Right hindlimb (tissue), 1 donor: ENCODE measurements at regions not wholly inside any gene's neighbourhood (a gene's known extent, or its start where the extent isn't known, plus 50 kb on each side); places are given as distances from the start of the nearest gene placed in this dataset.
"Not testable (repeated sequence)": the region's sequence is repeated elsewhere in the genome, so short reads cannot be mapped to it uniquely, and the experiment has no call there.

Experiments
- DNase-seq: peaks from one replicate; pipeline ENCODE4 v3.0.0-alpha.2; 2018

DNA sequence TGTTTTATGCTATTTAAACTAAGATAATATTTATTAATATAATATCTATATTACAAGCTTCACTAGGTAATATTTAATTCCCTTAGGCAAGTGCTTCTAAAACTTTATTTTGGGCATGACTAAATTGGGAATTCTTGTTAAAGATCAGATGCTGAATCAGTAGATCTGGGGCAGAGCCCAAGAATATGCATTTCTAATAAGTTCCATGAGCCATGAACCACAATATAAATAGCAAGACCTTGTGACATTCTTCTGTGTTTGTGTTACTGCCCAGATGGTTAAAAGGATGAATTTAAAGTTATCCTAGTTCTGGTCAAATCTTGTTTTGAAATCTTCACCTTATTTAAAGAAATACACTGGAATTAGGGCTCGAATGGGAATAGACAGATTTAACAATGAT, 258.4 kb upstream of the CACNA2D1 start:
- no peak for DNase-seq

DNA sequence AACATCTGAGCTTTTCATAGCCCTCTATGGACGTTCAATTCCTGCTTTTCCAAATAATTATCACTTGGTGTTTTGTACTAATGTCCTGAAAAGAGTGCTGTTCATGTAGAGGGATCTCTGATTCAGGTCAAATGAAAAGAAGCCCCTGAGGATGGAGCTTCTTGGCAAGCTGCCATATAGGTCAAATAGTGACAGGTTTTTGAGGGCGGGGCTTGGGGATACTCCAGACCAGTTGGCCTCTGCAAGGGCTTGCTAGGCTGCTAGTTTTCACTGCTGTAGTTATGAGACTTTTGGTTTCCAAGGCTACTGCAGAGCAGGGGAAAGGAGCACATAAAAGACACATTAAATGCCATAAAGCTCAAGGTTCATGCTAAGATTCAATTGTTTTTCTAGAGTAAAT, 257.2 kb upstream of the CACNA2D1 start:
- DNase-seq: peak; percentile 24

DNA sequence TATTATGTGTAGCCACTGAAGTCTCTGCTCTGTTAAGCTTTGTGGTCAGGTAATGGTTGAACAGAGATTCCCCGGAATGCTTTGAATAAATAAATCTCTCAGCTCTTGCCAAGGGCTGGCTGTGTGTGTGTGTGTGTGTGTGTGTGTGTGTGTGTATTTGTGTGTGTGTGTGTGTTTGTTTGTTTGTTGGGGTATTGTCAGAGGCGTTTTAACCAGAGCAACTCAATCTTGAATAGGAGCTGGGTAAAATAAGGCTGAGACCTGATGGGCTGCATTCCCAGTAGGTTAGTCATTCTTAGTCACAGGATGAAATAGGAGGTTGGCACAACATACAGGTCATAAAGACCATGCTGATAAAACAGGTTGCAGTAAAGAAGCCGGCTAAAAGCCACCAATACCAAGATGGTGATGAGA, 256.2 kb upstream of the CACNA2D1 start:
- no peak for DNase-seq

DNA sequence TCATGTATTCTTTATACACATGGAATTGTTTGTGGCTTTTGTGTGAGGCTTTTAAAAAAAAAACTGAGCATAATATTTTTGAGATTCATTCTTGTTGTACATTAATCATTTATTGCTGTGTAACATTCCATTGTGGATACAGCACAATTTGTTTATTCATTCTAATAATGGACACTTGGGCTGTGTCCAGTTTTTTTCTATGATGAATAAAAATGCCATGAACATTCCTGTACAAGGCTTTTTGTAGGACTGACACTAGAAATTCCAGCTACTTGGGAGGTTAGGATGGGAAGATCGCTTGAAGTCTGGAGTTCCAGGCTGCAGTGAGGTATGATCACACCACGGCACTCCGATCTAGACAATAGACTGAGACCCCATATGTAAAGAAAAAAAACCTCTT, 254.3 kb upstream of the CACNA2D1 start:
- no peak for DNase-seq

DNA sequence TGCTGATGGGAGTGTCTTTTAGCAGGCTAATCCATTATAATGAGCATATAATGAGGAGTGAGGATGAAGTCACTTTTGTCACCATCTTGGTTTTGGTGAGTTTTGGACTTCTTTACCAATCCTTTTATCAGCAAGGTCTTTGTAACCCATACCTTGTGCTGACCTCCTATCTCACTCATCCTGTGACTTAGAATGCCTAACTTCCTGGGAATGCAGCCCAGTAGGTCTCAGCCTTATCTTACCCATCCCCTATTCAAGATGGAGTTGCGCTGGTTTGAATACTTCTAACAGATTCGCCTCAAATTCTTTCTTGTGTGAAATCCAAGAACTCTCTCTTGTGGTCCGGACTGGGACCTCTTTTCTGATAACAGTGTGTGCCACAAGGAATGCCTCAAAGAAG, 253.1 kb upstream of the CACNA2D1 start:
- DNase-seq: no peak

DNA sequence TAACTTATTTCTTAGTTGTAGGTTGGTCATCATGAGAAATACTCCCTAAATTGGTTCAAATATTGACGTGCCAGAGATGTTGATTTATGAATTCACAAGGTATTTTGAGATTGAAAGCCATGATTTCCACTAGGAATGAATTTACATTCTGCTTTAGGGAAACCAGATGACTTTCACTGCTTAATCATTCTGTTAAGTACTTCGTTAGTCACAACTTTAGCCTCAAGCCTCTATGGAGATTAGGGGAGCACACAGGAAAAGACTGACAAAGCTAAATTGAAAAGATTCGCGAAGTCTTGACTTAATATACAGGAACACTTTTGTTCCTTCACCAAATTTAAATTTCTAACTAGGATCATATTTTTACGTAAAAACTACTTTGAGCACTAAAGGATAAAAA, 250.4 kb upstream of the CACNA2D1 start:
- no peak for DNase-seq

DNA sequence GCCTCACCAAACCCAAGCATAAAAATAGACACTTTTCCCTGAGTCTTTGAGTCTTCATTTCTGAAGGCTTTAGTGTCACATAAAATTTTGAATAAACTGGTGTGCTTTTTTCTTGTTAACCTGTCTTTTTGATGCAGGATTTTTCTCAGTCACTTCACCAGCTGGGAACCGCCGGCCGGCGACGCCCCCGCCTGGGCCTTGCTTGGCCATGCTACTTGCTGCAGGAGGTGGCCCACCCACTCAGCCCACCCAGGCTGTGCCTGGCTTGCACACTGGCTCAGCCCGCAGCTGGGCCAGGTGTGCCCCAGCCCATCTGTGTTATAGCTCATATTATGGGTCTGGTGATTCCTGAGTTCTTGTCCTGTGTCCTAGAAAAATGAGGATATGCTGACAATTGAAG, 247.4 kb upstream of the CACNA2D1 start:
- DNase-seq: no peak

DNA sequence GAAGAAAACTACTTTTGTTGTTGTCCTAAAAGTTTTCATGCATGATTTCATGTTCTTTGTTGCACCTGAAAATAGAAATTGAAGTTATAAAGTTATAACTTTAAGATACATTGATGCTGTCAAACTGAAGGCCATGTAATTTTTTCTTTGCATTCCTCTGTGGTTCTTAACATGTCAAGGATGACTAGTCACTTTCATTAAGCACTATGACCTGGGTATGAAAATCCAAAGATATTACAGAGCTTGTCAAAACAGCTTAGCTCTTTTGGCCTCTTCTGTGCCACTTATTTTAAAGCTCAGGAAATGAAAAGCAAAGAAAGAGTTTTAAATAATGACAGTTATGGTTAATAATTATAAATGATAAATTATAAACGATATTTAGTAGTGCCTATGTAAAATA, 241.6 kb upstream of the CACNA2D1 start:
- no peak for DNase-seq

DNA sequence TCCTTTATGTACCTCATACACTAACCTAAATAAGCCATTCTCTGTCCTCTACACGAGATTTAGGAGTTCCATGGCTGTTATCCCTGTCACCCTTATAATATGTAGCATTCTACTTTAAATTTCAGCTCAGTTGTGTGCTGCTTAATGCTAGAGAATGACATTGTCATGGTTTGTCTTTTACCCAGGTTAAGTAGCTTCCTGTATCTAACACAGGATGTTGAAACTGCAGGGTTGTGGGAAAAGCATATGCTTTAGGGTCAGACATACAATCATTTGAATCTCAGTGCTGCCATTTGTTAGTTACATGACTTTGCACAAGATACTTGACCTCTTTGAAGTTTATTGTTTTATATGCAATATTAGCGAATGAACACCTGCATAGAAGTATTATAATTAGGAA, 235.1 kb upstream of the CACNA2D1 start:
- no peak for DNase-seq

DNA sequence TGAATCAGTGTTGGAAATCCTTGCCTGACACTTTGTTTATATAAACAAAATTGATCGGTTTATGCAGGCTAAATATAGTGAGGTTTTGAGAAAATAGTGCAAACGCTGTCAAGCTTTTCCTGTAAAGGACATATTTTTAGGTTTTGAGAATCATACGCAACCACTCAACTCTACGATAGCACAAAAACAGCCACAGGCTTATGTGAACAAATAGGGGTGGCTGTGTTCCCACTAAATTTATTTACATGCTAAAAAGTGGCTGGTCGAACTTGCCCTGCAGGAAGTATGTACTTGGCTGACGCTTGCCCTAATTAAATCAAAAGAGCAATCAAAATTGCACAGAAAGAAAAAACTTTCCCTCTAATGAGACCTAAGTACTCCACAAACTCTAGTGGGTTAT, 234.7 kb upstream of the CACNA2D1 start:
- no peak for DNase-seq

DNA sequence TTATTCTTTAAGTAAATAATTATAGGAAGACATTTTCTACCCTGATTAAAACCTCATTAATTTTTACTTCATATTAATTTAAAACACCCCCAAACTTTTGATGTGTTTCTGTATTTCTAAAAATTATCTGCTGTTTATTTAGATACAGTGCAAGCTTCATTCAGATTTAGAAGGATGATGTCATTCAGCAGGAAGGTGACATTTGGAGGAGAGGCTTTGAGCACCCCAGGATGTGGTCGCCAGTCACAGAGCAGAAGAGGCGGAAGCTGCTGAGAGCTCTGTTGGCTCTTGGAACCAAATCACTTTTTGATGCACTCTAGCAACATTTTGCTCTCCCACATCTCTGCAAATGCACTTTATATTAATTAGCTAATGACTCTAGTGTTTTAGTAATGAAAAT, 233.9 kb upstream of the CACNA2D1 start:
- no peak for DNase-seq

DNA sequence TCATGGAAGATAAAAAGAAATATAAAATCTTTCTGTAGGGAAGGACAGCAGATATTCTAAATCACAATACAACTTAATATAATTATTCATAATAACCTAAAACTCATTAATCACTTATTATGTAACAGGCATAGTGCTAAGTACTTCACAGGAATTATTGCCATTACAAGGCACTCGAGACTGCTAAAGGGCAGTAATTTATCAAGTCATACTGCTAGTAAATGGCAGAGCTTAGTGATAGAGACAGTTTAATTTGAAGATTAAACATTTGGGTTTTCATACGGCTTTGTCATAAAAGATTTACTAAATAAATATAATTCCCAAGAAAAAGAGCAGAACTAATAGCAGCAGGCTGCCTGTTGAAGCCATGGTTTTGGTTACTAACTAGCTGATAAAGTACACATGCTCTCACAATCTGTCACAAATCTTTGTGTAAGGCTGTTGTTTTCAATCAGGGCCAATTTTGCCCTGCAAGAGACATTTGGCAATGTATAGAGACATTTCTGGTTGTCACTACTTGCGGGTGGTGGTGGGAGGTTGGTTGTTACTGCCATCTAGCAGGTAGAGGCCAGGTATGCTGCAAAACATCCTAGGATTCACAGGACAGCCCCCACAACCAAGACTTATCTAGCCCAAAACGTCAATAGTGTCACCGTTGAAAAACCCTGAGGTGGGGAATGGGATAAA, 233.3 kb upstream of the CACNA2D1 start:
- no peak for DNase-seq

DNA sequence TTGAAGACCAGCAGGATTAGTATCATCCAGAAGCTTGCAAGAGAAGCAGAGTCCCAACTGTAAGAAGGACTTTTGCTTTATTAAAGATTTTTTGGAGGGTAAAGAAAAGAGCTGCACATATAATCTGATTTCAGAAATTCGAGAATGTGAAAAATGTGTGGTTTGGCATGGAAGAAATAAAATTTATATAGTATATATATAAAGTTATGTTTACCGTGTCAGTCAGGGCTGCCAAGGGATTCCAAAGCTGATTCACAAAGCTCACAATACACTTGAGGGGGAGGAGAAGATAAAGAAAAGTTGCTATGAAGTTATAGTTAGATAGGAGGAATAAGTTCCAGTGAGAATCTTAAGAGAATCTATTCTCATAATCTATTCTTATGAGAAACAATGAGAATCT, 231.8 kb upstream of the CACNA2D1 start:
- DNase-seq: no peak

DNA sequence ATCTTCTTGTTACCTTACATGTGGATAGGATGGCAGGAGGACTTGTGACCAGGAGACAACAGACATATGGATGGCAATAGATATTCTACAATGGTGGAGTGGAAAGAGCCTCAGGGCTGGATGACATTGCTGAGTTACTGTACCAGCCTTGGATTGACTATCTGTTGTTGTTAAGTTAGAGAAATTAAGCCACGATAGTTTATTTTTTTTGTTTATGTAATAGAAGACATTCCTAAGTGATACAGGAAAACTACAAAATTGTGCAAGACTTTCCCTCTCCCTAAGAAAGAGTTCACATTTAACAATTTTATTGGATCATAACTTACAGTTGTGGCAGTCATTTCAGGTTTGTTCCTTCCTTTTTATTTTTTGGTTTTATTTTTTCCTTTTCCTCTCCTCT, 230.7 kb upstream of the CACNA2D1 start:
- no peak for DNase-seq

DNA sequence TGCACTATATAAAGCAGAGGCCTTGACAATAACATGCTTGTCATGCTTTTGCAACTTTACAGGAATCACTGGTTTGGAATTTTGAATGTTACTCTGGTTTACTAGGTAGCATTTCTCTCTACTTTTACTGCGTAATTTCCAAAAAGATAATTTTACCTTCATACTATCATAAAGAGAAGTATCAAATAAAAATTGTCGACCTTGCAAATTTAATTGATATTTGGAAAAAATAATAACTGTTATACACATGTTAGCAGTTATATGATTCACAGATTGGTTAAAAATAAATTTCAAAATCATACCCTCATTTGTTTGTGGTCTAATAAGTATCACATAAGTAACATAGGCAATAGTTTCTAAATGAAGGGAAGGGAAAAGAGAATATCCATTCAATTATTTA, 228.5 kb upstream of the CACNA2D1 start:
- DNase-seq: no peak

DNA sequence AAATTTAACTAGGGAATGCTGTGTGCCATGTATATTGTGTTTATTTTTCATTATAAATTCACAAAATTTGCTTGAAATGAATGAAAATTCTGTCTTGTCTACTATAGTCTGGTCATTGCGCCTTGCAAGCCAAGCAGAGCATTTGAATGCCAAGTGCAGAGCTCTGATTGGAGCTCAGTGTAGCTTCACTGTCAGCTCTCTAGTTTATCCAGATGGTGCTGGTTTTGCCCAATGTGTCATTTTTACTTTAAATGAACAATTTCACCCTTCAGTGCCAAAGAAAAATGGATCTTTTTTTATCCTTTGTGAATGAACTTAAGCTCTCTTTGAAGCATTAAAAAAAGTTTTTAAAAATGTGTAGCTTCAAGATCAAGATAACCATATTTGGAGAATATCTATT, 225.6 kb upstream of the CACNA2D1 start:
- DNase-seq: no peak

DNA sequence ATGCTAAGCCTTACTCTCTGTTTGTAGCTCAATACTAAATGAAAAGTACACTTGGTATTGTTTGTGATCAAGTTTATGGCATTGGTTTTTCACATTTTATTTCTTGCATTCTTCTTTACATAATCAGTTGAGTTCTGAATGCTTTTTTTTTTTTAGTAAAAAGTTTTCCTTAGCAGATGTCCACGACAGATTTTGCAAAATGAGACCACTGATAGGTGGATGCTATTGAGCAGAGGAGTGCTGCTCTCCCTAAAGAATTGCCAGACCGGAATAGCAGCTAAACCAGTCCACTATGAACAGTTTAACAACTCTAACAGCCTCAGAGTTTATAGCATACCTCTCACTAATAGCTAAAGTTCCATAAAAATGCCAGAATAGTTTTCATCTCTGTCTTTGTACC, 225.1 kb upstream of the CACNA2D1 start:
- no peak for DNase-seq

DNA sequence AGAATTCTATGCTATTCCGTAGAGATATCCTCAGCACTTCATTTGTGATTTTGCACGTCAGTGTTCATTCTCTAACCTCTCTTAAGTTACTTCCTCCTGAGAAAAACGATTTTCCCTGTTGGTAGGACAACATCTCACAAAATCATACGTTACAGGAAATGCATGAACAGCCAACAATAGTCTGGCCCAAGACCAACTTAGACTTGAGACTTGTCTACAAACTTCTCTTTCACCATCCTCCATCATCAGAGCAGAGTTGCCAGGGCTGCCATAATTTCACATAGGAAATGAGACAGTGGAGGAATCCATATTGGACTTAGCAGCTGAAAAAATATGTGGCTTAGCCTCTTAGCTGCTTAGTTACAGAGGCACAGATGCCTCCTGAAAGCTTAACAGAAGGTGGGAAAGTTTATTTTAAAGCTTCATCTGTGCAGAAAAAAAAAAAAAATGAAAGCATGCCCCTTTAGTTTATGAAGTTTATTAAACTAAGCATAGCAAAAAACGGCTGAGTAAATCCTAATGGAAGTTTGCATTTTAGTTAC, 222.5 kb upstream of the CACNA2D1 start:
- DNase-seq: no peak

DNA sequence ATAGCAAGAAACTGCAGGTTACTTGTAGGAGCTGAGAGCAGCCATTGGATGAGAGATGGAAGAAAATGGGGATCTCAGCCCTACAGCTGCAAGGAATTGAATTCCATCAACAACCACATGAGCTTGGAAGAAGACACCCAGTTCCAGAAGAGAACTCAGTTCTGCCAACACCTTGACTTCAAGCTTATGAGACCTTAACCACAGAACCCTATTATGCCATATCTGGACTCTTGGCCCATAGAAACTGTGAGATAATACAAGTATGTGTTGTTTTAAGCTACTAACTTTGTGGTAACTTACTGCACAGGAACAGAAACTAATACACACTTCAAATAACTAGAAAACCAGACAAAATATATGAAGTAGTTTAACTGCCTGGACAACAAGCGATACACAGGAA, 212.4 kb upstream of the CACNA2D1 start:
- DNase-seq: no peak

DNA sequence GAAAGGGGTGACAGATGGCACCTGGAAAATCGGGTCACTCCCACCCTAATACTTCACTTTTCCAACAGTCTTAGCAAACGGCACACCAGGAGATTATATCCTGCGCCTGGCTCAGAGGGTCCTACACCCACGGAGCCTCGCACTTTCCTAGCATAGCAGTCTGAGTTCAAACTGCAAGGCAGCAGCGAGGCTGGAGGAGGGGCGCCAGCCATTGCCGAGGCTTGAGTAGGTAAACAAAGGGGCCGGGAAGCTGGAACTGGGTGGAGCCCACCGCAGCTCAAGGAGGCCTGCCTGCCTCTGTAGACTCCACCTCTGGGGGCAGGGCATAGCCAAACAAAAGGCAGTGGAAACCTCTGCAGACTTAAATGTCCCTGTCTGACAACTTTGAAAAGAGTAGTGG, 206.5 kb upstream of the CACNA2D1 start:
- not testable (repeated sequence) for DNase-seq

DNA sequence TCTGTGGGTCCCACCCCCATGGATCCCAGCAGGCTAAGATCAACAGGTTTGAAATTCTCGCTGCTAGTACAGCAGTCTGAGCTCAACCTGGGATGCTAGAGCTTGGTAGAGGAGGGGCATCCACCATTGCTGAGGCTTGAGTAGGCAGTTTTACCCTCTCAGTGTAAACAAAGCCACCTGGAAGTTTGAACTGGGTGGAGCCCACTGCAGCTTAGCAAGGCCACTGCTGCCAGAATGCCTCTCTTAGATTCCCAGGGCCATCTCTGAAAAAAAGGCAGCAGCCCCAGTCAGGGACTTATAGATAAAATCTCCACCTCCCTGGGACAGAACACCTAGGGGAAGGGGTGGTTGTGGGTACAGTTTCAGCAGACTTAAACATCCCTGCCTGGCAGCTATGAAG, 190.0 kb upstream of the CACNA2D1 start:
- no peak for DNase-seq

DNA sequence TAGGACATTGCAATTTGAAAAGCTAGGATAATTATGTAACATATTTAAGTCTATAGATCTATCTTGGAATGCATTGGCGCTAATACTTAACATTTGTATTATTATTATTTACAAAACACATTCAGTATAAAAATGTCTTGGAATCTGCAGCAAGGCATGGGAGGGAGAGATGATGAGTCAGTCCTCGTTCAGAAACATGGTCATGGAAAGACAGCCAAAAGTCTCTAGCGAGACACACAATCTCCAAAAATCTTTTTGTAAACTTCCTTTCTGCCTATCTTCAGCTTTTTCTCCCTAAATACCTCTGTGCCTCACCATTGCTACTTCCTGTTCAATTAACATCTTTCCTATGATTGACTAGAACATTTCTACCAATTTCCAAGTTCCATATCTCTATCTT, 188.4 kb upstream of the CACNA2D1 start:
- no peak for DNase-seq

DNA sequence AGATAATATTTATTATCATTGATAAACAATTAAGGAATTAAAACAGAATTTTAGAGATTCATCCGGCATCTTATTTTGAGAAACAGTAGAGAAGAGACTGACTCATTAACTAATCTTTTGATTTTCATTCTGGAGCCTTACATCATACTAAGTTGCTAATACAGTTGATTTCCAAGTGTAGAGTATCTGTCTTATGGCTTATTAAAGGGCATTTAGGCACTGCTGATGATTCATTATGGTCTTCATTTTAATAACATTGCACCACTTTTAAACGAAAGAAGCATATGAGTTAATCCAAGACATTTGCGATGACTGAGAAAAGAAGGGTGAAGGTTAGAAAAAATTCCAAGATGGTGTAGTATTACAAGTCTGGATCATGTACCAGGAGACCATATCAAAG, 186.0 kb upstream of the CACNA2D1 start:
- DNase-seq: no peak

DNA sequence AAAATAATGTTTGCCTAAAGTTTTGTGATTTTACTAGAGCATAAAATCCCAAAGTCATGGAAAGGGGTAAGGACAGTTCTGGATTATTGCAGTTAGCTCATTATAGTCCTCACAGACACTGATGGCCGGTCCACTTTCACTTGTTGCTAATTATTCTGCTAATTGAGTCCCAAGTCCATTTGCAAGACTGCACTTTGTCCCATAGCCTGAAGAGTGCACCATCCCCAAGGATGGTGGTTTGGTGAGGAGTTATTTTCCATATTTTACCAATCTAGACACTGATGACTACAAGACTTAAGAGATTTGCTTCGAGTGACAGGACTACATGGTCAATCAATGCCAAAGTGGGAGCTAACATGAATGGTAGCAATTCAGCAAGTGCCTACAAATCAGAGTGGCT, 181.8 kb upstream of the CACNA2D1 start:
- no peak for DNase-seq

DNA sequence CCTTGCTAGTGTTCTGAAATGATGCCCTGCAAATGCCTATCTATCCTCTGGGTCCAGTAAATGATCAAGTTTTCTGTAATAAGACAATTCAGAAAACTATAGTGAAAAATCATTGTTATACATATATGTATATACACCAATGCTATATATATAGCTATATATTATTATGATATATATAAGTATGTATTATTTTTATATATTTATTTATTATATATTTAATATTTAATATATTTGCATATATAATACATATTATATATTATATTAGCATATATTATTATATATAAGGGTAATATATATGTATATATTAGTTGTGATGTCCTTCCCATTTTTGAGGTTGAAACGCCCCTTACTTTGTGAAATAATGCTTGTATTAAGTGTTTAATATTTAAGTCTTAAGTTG, 181.4 kb upstream of the CACNA2D1 start:
- DNase-seq: no peak
